GM23248 (cell line): ENCODE measurements at regions not wholly inside any gene's neighbourhood (a gene's known extent, or its start where the extent isn't known, plus 50 kb on each side); places are given as distances from the start of the nearest gene placed in this dataset.

Experiments used
- EZH2 ChIP-seq: fragments of 200-600 bp; sonication (generic); IDR thresholded peaks from 2 replicates; pipeline ENCODE4 v1.6.1; 2018; ENCODE audit warnings: antibody characterized with exemption, mild to moderate bottlenecking; ENCODE audit not compliant: insufficient read depth, poor library complexity, severe bottlenecking
- EZH2phosphoT487 ChIP-seq: fragments of 200-600 bp; sonication (generic); IDR thresholded peaks from 2 replicates; pipeline ENCODE4 v1.6.1; 2018; ENCODE audit warnings: antibody characterized with exemption, moderate library complexity, mild to moderate bottlenecking, low read depth; ENCODE audit not compliant: insufficient read depth

DNA sequence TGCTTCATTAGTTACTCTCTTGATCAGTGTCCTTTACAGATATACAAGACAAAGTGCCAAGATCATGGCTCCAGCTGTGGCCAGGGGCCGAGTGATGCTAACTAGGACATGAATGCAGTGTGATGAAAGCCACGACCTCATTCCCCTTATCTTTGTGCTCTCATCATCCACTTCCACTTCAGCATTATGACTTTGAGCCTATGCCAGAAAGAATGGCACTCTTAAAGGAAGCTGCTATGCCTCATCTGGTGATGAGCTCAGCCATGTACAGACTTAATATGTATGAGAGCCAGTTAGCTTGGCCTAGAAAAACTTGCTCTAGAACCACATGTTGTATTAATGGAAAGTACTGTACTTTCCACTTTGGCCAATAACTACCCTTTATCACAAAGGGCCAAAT is 179.1 kb downstream of the TOX3 start:
- no peak for TF ChIP-seq EZH2phosphoT487
- no peak for TF ChIP-seq EZH2
